ENCODE measurements at regions not wholly inside any gene's neighbourhood (a gene's known extent, or its start where the extent isn't known, plus 50 kb on each side); places are given as distances from the start of the nearest gene placed in this dataset.

- no peak for TF ChIP-seq CTCF (IDR thresholded peaks at IDR 0.05)
- no peak for TF ChIP-seq POLR2A (IDR thresholded peaks at IDR 0.05)
Measured at GRCh38 chr7:17185690-17186070, 112.8 kb upstream of the AHR start.
